IPS-NIHi11 (cell line): ENCODE measurements at regions not wholly inside any gene's neighbourhood (a gene's known extent, or its start where the extent isn't known, plus 50 kb on each side); places are given as distances from the start of the nearest gene placed in this dataset.

Experiments used
- DNase-seq: peaks from one replicate; pipeline ENCODE4 v3.0.0; 2012; ENCODE audit warnings: mixed read lengths, low spot score

GRCh38 chr13:105979131-105980011 lies 556.1 kb downstream of the EFNB2 start:
- no peak for DNase-seq

- no peak for DNase-seq
These were observed 561.1 kb downstream of the EFNB2 start for GRCh38 chr13:105974380-105974779.

GRCh38 chr13:105972811-105973590 lies 562.5 kb downstream of the EFNB2 start:
- DNase-seq: no peak

- no peak for DNase-seq
These were observed 563.1 kb downstream of the EFNB2 start for GRCh38 chr13:105972306-105972721.

- DNase-seq: no peak
These were observed 563.7 kb downstream of the EFNB2 start for GRCh38 chr13:105971738-105972137.

- no peak for DNase-seq
These were observed 564.1 kb downstream of the EFNB2 start for GRCh38 chr13:105971312-105971711.

GRCh38 chr13:105969761-105970160 lies 565.7 kb downstream of the EFNB2 start:
- no peak for DNase-seq

- no peak for DNase-seq
These were observed 569.6 kb downstream of the EFNB2 start for GRCh38 chr13:105965910-105966309.

GRCh38 chr13:105962080-105962479 lies 573.4 kb downstream of the EFNB2 start:
- no peak for DNase-seq

- DNase-seq: no peak
These were observed 574.0 kb downstream of the EFNB2 start for GRCh38 chr13:105961438-105961837.

GRCh38 chr13:105960326-105960725 lies 575.1 kb downstream of the EFNB2 start:
- no peak for DNase-seq

- no peak for DNase-seq
These were observed 575.6 kb downstream of the EFNB2 start for GRCh38 chr13:105959876-105960275.

- no peak for DNase-seq
These were observed 577.6 kb downstream of the EFNB2 start for GRCh38 chr13:105957769-105958438.

GRCh38 chr13:105956921-105957320 lies 578.5 kb downstream of the EFNB2 start:
- no peak for DNase-seq

GRCh38 chr13:105952973-105953290 lies 582.5 kb downstream of the EFNB2 start:
- no peak for DNase-seq

GRCh38 chr13:105952233-105952972 lies 583.1 kb downstream of the EFNB2 start:
- DNase-seq: no peak

- no peak for DNase-seq
These were observed 587.3 kb downstream of the EFNB2 start for GRCh38 chr13:105948143-105948542.

- no peak for DNase-seq
These were observed 594.6 kb downstream of the EFNB2 start for GRCh38 chr13:105940882-105941281.

GRCh38 chr13:105937451-105937850 lies 598.0 kb downstream of the EFNB2 start:
- peak; percentile 16 for DNase-seq

GRCh38 chr13:105936816-105937215 lies 598.6 kb downstream of the EFNB2 start:
- no peak for DNase-seq

GRCh38 chr13:105929505-105929904 lies 606.0 kb downstream of the EFNB2 start:
- no peak for DNase-seq

GRCh38 chr13:105928901-105929300 lies 606.6 kb downstream of the EFNB2 start:
- DNase-seq: no peak
